HG03025 (cell line): ENCODE measurements at regions not wholly inside any gene's neighbourhood (a gene's known extent, or its start where the extent isn't known, plus 50 kb on each side); places are given as distances from the start of the nearest gene placed in this dataset.

Source experiments
- ATAC-seq: cut with Tn5 transposase; IDR thresholded peaks from one replicate; pipeline ENCODE4 v1.9.1; 2021; ENCODE audit warnings: mild to moderate bottlenecking, moderate library complexity; ENCODE audit not compliant: unreplicated experiment, low FRiP score

GRCh38 chr13:27014406-27015359 lies 156.9 kb downstream of the USP12 start:
- ATAC-seq, result no peak

GRCh38 chr13:27012482-27013197 lies 159.0 kb downstream of the USP12 start:
- ATAC-seq, result no peak

GRCh38 chr13:27011661-27012060 lies 159.9 kb downstream of the USP12 start:
- ATAC-seq, result no peak

GRCh38 chr13:27008733-27009132 lies 162.9 kb downstream of the USP12 start:
- ATAC-seq, result no peak

GRCh38 chr13:27007166-27007565 lies 164.4 kb downstream of the USP12 start:
- no peak for ATAC-seq

GRCh38 chr13:27006519-27007161 lies 165.0 kb downstream of the USP12 start:
- ATAC-seq, result no peak

- no peak for ATAC-seq
Measured at GRCh38 chr13:27005976-27006518, 165.6 kb downstream of the USP12 start.

GRCh38 chr13:27005556-27005955 lies 166.1 kb downstream of the USP12 start:
- no peak for ATAC-seq

- no peak for ATAC-seq
Measured at GRCh38 chr13:27004866-27005265, 166.7 kb downstream of the USP12 start.

- ATAC-seq, result no peak
Measured at GRCh38 chr13:27004326-27004725, 167.3 kb downstream of the USP12 start.

- ATAC-seq, result no peak
Measured at GRCh38 chr13:27001705-27002104, 169.9 kb downstream of the USP12 start.

- ATAC-seq, result no peak
Measured at GRCh38 chr13:27000686-27001085, 170.9 kb downstream of the USP12 start.

GRCh38 chr13:26999499-26999898 lies 172.1 kb downstream of the USP12 start:
- ATAC-seq, result no peak

- ATAC-seq, result no peak
Measured at GRCh38 chr13:26998292-26998691, 173.3 kb downstream of the USP12 start.

GRCh38 chr13:26996965-26997752 lies 174.5 kb downstream of the USP12 start:
- peak; percentile 55 for ATAC-seq

GRCh38 chr13:26995159-26995558 lies 176.5 kb downstream of the USP12 start:
- no peak for ATAC-seq

- no peak for ATAC-seq
Measured at GRCh38 chr13:26993780-26994179, 177.8 kb downstream of the USP12 start.

GRCh38 chr13:26992951-26993719 lies 178.5 kb downstream of the USP12 start:
- ATAC-seq, result no peak

- no peak for ATAC-seq
Measured at GRCh38 chr13:26991508-26992181, 180.0 kb downstream of the USP12 start.
